GM19452 (cell line): ENCODE measurements at regions not wholly inside any gene's neighbourhood (a gene's known extent, or its start where the extent isn't known, plus 50 kb on each side); places are given as distances from the start of the nearest gene placed in this dataset.
A peak's percentile ranks its signal among the peaks of the same experiment; 100 is the strongest.
"Not testable (repeated sequence)": the region's sequence is repeated elsewhere in the genome, so short reads cannot be mapped to it uniquely, and the experiment has no call there.

ENCODE experiments used
- ATAC-seq: cut with Tn5 transposase; IDR thresholded peaks from one replicate; pipeline ENCODE4 v1.9.1; 2021; ENCODE audit not compliant: unreplicated experiment

- no peak for ATAC-seq
Observed at GRCh38 chr1:38201431-38201830, 154.8 kb upstream of the POU3F1 start.

DNA sequence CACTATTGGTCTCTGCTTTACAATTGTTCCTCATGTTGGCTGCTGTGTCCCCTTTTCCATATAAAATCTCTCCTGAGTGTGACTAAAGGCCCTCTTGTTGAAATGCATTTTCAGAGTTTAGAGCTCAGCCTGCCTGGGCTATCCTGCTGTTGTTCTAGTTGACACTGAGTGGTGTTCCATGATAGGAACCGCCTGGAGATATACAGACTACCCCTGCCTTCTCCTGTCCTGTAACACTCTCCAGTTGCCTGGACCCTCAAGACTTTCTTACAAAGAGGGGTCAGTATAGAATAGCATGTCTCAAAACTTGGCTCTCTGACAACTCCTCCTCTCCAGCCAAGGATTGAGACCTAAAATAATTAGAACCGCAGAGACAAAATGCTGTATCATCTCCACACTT, 152.0 kb upstream of the POU3F1 start:
- no peak for ATAC-seq

DNA sequence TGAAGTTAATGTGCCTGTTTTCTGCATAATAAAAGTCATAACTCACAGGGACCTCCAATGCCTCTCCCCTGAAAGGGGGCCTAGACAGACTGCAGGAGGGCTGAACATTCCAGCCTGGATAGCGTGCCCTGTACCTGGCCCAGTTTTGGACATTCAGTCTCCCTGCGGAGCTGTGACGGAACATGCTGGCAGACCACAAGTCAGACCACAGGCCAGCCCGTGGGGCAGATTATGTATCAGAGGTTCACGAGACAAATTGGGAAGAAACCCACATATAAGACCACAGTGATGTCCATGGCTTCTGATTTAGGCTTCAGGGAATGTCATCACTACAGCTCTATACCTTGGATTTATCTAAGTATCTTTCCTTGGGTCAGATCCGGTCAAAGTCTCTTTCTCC, 151.5 kb upstream of the POU3F1 start:
- ATAC-seq: no peak

GRCh38 chr1:38197312-38198061, 150.9 kb upstream of the POU3F1 start:
- no peak for ATAC-seq

GRCh38 chr1:38194472-38194871, 147.9 kb upstream of the POU3F1 start:
- ATAC-seq: no peak

DNA sequence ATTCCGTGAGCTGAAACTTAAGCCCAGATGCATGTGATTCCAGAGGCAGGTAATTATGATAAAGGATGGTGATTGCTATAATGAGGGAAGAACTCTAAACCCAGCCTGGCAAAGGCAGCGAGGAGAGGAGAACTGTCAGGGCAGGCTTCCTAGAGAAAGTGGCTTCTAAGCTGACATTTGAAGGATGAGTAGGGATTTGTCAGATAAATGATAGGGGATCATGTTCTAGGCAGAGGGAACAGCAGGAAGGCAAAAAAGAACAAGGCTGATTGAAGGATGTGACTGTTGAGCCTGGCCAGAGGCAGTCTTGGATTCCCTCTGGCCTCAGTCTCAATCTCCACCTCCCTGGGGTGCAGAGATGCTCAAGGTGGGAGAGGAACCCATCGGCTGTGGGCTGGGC, 146.4 kb upstream of the POU3F1 start:
- no peak for ATAC-seq

DNA sequence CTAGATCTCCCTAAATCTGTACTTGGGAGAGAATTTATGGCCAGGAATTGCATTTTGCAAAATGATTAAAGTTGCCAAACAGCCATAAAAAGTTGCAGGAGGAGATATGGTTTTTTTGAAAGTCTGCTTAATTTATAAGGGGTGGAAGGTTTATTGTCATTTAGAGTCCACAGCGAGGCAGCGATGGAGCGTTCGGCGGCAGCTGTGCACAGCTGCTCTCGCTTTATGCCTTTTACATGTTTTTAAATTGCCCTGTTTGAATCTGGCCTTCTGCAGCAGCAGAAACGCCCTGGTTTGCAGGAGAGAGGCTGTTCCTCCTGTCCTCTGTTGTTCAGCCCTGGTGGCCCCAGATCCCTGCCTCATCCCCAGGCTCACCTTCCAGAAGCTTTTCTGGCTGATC, 144.9 kb upstream of the POU3F1 start:
- ATAC-seq: no peak

DNA sequence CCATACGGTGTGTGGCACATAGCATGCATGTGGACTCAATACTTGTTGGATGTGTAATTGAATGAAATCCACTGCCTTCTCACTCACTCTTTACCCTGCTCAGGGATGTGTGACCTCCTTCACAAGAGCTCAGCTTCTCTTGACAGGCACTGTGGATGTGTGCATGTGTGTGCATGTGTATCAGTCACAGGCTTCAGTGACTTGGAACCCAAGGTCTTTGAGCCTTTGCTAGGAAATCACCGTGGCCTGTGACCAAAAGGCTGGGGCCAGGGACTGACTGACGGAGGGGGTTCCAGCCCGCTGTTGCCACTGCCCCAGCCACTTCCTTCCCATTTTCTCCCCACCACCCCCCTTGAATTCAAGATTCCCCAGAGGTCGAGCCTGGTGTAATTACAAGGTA, 144.4 kb upstream of the POU3F1 start:
- no peak for ATAC-seq

DNA sequence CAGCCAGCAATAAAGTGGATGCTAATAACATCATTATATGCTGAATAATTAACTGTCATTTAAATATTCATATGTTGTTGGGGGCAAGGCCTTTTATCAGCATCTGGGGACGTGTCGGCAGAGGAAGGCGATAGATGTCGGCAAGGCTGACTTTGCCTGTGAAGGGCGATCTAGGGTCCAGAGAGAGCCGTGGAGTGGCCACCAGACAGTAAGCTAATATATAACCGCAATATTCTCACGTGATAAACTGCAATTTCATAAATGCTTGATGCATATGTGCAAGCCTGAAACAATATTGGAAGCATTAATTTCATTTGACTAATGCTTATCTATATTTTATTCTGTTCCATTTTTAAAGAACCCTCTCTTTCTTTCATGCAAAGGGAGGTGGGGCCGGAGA, 141.0 kb upstream of the POU3F1 start:
- ATAC-seq: no peak

- ATAC-seq: no peak
Observed at GRCh38 chr1:38186566-38186965, 140.0 kb upstream of the POU3F1 start.

DNA sequence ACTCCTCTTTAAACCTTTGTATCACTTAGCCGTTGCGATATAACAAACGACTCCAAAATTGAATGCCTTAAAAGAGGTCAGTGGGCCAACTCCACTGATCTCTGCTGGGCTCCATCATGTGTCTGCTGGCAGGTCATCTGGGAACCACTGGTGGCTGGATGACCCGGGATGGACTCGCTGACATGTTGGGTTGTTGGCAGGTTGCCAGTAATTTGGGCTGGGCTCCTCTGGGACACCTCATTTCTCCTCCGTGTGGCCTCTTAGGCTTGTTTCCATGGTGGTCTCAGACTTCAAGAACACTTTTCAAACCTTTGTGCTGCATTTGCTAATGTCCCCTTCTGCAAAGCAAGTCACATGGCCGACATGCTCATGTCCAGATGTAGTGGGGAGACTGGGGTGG, 139.3 kb upstream of the POU3F1 start:
- no peak for ATAC-seq

- no peak for ATAC-seq
Observed at GRCh38 chr1:38183747-38184146, 137.2 kb upstream of the POU3F1 start.

DNA sequence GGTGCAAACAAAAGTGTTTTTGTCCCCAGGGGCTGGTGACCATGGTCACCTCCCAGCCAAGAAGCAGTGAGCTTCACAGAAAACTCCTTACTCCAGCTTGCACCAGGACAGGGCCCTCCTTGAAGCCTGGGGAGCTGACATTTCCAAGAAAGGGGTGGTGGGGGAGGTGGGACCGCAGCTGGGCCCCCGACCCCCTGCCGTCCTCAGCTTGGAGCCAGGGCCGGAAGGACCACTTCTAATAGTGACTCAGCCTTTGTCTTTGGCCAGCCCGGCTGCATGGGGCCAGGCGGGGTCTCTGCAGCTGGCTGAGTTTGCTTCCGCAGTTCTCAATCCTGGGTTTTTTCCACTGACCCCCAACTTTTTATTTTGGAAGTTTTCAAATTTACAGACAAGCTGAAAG, 136.5 kb upstream of the POU3F1 start:
- ATAC-seq: no peak

DNA sequence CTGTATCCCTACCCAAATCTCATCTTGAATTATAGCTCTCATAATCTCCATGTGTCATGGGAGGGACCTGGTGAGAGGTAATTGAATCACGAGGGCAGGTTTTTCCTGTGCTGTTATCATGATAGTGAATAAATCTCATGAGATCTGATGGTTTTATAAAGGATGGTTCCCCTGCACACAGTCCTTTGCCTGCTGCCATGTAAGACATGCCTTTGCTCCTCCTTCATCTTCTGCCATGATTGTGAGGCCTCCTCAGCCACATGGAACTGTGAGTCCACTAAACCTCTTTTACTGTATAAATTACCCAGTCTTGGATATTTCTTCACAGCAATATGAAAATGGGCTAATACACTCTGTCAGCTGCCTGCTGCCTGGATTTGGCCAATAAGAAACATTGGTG, 133.8 kb upstream of the POU3F1 start:
- ATAC-seq: not testable (repeated sequence)

- no peak for ATAC-seq
Observed at GRCh38 chr1:38179483-38179882, 132.9 kb upstream of the POU3F1 start.

DNA sequence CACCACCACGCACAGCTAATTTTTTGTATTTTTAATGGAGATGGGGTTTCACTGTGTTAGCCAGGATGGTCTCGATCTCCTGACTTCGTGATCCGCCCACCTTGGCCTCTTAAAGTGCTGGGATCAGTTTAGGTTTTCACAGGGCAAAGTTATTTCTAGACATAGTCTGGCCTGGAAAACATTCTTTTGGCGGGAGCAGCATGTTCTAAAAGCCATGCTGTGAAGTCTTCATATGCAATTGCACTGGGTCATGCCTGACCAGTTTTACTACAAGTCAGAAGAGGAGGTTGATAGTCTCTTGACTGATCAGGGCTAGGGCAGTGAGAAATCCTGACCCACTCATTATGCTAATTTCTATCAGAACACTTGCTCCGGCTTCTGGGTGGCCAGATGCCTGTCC, 131.6 kb upstream of the POU3F1 start:
- no peak for ATAC-seq

GRCh38 chr1:38175121-38175520, 128.5 kb upstream of the POU3F1 start:
- ATAC-seq: no peak

- ATAC-seq: peak; percentile 38
Observed at GRCh38 chr1:38173848-38174247, 127.3 kb upstream of the POU3F1 start.

- ATAC-seq: peak; percentile 58
Observed at GRCh38 chr1:38173157-38173831, 126.7 kb upstream of the POU3F1 start.

DNA sequence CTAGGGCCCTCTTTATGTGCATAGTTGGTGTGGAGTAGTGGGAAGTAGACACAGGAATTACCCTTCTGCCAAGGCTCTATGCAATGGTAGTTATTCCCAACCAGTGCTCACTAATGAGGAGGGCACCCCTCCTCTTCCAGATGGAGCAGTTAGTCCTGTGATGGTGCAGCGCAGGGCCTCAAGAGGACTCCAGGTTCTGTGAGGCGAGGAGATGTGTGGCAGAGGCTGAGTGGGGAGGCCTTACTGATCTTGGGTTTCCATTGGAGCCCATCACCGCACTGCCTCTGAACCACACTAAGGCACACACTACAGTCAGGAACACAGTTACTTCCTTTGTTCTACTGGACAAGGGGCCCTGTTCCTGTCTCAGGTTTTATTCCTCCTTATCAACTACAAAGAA, 122.5 kb upstream of the POU3F1 start:
- ATAC-seq: no peak

GRCh38 chr1:38168365-38168764, 121.8 kb upstream of the POU3F1 start:
- ATAC-seq: no peak

DNA sequence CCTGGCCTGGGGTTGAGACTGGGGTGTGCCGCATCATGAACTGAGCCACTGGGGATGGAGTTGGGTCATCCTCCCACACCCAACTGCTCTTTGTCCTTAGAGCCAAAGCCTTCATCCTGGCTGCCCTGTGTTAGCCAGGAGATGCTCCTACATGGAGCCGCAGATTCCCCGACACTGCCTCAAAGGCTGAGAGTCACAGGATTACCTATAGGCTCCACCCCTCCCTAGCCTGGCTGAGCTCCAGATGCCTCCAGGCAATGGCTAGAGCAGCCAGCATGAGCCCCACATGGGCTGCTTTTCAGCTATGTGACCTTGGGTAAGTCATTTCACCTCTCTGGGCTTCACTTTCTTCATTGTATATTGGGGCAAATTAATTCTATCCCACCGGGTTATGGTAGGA, 119.9 kb upstream of the POU3F1 start:
- ATAC-seq: no peak
